ENCODE measurements at regions not wholly inside any gene's neighbourhood (a gene's known extent, or its start where the extent isn't known, plus 50 kb on each side); places are given as distances from the start of the nearest gene placed in this dataset.

DNA sequence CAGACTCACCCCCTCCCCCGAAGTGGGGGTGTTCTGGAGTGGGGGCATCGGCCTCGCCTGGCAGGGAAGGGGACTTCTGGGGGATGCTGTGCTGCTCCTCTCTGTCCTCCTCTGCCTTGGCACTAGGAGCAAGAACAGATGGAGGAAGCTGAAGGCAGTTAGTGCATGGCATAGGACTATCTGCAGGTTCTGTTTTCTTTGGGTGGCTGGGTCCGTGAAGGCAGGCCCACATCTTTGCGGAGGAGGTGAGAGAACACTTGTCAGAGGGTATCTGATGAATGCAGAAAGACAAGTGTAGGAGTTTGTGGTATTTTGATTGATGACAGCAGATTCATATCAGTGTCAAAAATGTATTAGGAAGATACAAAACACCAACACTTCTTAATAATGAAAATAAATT lies 411.4 kb downstream of the TSN start:
- H3K27ac Mint-ChIP-seq: no peak overlapping the region
- no peaks in the 10 kb centered on the region for H3K27me3 Mint-ChIP-seq
- ATAC-seq: no peak
- H3K36me3 Mint-ChIP-seq: no peaks in the 10 kb centered on the region
- H3K9me3 Mint-ChIP-seq: no peaks in the 10 kb centered on the region
- no peaks in the 10 kb centered on the region for H3K4me1 Mint-ChIP-seq
- H3K4me3 Mint-ChIP-seq: no peak overlapping the region

DNA sequence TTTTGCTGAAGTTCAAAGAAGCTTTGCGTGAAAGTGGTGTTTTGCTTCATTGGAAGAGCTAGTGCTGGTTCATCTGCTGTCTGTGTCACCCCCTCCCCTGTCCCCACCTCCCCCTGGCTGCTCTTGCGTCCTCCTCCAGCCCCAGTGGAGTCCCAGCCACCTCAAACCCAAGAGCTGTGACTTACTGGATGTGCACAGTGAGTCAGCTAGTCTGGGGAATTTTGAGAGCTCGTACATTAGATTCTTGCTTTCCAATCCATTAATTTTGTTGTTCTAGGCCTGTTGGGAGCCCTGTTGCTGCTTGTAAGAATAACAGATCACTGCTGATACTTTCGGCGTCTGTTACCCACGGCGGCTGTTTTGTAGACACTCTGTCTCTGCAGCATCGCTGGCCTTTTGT lies 412.1 kb downstream of the TSN start:
- Mint-ChIP-seq H3K4me3 (no peak overlapping the region), H3K4me1 (no peaks in the 10 kb centered on the region), H3K36me3 (no peaks in the 10 kb centered on the region), H3K27me3 (no peaks in the 10 kb centered on the region), H3K9me3 (no peaks in the 10 kb centered on the region), H3K27ac (no peak overlapping the region)
- no peak for ATAC-seq

DNA sequence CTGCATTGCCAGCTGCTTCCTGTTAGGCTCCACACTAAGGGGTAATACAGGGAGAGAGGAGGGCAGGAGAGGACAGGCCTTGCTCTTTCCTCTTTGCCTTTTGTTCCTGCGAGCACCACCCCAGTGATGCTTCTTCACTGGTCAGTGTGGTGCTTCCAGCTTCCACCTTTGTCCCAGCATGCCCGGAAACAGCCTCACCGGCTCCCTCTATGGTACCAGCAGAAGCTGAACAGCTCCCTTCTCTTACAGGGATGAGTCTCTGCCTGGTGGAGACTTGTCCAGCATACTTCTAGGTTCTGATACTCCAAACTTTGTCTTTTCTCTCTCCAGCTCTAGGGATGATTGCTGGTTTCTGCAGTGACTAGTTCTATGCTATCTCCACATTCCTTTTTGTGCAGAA lies 413.3 kb downstream of the TSN start:
- Mint-ChIP-seq H3K9me3 (no peaks in the 10 kb centered on the region), H3K4me1 (no peaks in the 10 kb centered on the region), H3K27ac (no peak overlapping the region), H3K27me3 (no peaks in the 10 kb centered on the region), H3K36me3 (no peaks in the 10 kb centered on the region), H3K4me3 (no peak overlapping the region)
- no peak for ATAC-seq

DNA sequence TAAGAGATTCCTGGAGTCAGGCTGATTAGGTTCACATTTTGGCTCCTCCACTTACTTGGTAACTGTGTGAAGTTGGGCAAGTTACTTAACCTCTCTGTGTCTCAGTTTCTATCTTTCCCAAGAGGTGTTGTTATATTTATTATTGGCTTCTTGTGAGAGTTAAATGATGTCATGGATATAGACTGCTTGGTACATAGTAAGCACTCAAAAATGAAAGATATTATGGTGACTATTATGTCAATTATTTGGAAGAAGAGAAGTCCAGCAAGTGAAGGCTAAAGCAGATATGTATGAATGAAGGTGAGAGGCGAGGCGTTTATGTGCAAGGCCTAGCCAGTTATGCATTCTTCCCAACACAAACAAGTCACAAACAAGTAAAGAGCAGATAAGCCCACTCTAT lies 417.4 kb downstream of the TSN start:
- no peaks in the 10 kb centered on the region for H3K9me3 Mint-ChIP-seq
- H3K4me3 Mint-ChIP-seq: no peak overlapping the region
- H3K36me3 Mint-ChIP-seq: no peaks in the 10 kb centered on the region
- no peaks in the 10 kb centered on the region for H3K4me1 Mint-ChIP-seq
- no peak for ATAC-seq
- H3K27me3 Mint-ChIP-seq: no peaks in the 10 kb centered on the region
- H3K27ac Mint-ChIP-seq: no peak overlapping the region

DNA sequence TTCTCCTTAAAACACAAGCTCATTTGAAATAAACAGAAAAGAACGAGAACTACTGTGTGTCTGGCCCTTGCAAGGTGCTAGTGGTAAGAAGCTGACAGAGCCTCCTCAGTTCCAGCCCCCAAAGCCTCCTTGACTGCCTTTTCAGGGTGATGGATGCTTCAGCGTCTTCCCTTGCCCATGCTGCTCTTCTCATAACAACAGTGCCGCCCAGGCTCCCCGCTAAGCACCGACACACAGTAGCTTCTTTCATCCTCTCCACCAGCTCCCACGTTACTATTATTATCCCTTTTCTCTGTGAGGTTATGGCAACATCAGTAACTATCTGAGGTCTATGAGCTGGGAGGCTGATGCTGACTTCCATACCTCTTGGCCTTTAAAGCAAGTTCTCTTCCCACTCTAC lies 418.6 kb downstream of the TSN start:
- Mint-ChIP-seq H3K4me1 (no peaks in the 10 kb centered on the region), H3K27me3 (no peaks in the 10 kb centered on the region), H3K36me3 (no peaks in the 10 kb centered on the region), H3K9me3 (peaks cover 6% of the 10 kb centered on the region), H3K4me3 (no peak overlapping the region), H3K27ac (no peak overlapping the region)
- ATAC-seq: no peak

DNA sequence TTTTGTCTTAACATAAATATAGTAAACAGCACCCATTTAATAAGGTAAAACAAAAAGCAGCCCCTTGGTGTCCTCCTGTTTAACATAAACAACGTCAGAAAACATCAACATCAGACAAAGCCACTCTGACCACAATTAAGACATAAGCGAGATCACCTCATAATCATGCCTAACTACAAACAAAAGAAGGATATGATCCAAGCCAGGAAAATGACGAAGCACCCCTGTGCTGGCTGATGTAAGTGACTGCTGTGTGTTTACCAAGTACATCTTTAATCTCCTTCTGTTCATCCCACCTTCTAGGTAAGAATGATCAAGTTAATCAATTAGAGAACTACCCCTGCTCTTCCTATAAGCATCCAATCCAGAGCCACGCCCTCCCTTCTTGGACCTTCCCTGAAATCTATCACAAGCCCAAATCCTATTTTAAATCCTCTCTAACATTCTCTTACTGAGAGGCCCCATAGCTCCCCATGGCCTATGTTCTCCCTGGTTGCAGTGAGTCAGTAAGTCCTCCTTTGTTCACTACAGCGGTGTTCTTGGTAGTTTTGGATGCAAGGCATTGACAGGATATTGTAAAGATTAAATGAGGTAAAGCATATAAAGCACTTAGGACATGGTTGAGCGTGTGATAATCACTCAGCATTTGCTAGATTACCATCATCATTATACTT lies 424.2 kb downstream of the TSN start:
- no peak overlapping the region for H3K27ac Mint-ChIP-seq
- ATAC-seq: no peak
- no peaks in the 10 kb centered on the region for H3K4me1 Mint-ChIP-seq
- no peaks in the 10 kb centered on the region for H3K27me3 Mint-ChIP-seq
- H3K4me3 Mint-ChIP-seq: no peak overlapping the region
- peaks cover 6% of the 10 kb centered on the region for H3K9me3 Mint-ChIP-seq
- no peaks in the 10 kb centered on the region for H3K36me3 Mint-ChIP-seq

DNA sequence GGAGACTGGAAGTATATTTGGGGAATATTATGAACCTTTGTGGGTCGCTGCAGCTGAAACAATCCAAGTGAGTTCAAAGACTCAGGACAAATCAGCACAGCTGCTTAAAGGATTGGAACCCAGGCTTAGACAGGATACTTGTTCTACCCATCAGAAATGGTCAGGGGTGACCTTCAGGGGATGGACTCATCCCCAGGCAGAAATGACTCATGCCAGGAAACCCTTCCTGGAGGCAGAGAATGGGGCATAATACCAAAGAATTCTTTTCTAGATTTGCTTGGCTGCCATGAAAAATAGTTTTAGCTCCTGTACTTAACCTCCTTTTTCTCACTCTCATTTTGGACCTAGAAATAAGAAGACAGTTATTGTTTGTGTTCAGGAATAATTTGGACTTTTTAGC lies 425.5 kb downstream of the TSN start:
- Mint-ChIP-seq H3K9me3 (peaks cover 6% of the 10 kb centered on the region), H3K27me3 (no peaks in the 10 kb centered on the region), H3K36me3 (no peaks in the 10 kb centered on the region), H3K4me1 (no peaks in the 10 kb centered on the region), H3K27ac (no peak overlapping the region), H3K4me3 (no peak overlapping the region)
- ATAC-seq: no peak

DNA sequence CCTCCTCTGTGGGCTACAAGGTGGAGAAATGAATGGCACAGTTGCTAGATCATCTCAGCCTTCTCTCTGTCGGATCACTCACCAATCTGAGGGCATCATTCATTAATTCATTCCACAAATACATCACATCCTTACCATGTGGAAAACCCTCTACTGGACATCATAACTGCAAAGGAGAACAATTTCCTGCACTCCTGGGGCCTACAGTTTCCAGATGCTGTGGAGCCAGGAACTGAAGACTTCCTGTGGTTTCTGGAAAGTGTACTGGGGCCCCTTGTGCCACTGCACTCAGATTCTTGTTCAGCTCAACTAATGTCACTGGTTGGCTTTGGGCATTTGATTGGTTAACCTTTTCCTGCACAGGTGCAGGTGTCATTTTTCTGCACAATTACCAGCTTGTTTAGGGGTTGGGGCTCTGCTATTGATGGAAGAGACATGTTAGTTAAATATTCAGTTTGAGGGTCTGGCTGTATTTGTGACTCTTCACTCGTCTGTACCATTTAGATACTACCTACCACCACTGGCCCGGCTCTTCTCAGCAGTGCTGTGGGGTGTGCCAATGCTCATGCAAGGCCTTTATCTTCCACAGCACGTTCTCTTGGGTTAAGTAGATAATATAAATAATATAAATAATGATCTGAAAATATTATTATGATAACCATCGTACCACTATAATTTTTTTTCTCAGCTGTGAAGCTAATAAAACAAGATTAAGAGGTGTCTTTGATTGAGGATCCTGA lies 427.3 kb downstream of the TSN start:
- Mint-ChIP-seq H3K27ac (no peak overlapping the region), H3K4me1 (no peaks in the 10 kb centered on the region), H3K9me3 (peaks cover 6% of the 10 kb centered on the region), H3K4me3 (no peak overlapping the region), H3K36me3 (no peaks in the 10 kb centered on the region), H3K27me3 (peaks cover 9% of the 10 kb centered on the region)
- no peak for ATAC-seq

DNA sequence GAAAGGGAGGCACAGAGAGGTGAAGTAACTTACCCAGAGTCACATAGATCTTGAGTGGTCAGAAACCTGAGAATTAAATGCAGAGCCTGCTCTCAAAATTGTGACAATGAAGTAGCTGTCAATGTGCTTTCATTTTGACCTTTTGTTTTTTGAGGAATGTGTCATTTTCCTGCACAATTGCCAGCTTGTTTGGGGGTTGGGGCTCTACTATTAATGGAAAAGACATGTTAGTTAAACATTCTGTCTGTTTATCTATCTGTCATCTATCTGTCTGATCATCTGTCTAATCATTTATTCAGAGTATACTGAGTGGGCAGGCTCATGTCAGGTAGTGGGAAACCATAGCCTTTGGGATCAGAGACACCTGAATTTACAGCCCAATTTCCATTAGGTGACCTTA lies 428.4 kb downstream of the TSN start:
- no peak overlapping the region for H3K4me3 Mint-ChIP-seq
- no peak for ATAC-seq
- H3K4me1 Mint-ChIP-seq: no peaks in the 10 kb centered on the region

DNA sequence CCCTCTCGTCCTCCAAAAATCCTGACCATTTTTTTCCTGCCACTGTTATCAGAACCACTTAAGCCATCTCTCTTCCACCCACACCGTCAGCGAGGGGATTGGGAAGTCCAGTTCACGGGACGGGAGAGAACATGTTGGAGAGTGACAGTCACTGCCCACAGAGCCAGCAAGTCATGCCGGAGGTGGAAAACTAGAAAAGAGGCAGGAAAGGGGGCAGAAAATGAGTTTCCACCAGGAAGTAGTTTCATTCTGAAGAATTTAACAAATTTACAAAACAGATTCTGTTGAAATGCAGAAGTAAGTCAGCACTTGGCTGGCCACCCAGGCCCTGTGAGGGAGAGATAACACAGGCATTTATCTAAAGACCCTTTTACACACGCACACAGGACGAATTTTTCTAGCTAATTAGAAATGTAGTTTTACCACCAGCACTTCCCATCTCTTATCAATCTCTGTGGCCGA lies 431.3 kb downstream of the TSN start:
- Mint-ChIP-seq H3K27ac (no peak overlapping the region), H3K4me3 (no peak overlapping the region), H3K27me3 (peaks cover 9% of the 10 kb centered on the region), H3K36me3 (no peaks in the 10 kb centered on the region), H3K9me3 (no peaks in the 10 kb centered on the region), H3K4me1 (no peaks in the 10 kb centered on the region)
- ATAC-seq: no peak

More for the DNA sequence above, 428.4 kb downstream of the TSN start:
- Mint-ChIP-seq H3K27ac (no peak overlapping the region), H3K9me3 (peaks cover 2% of the 10 kb centered on the region), H3K27me3 (peaks cover 9% of the 10 kb centered on the region), H3K36me3 (no peaks in the 10 kb centered on the region)

DNA sequence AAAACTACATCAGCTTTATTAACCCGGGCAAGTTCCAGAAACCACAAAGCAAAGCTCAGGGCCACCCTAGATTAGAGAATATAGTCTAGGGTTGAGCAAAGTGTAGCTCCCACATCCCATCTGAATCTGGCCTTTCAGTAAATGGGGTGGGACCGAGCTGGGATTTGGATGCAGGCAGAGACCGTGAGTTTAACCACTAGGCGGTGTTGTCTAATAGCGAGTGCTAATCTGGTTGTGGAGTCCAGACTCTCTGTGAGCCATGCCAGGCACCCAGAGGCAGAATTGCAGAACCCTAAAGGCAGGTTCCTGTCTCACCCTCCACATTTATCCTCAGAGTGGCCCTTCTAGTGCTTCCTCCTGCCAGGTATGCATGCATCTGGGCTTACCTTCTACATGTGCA lies 435.9 kb downstream of the TSN start:
- Mint-ChIP-seq H3K27me3 (peaks cover 8% of the 10 kb centered on the region), H3K4me3 (no peak overlapping the region), H3K9me3 (no peaks in the 10 kb centered on the region), H3K4me1 (no peaks in the 10 kb centered on the region), H3K36me3 (no peaks in the 10 kb centered on the region), H3K27ac (no peak overlapping the region)
- ATAC-seq: no peak

DNA sequence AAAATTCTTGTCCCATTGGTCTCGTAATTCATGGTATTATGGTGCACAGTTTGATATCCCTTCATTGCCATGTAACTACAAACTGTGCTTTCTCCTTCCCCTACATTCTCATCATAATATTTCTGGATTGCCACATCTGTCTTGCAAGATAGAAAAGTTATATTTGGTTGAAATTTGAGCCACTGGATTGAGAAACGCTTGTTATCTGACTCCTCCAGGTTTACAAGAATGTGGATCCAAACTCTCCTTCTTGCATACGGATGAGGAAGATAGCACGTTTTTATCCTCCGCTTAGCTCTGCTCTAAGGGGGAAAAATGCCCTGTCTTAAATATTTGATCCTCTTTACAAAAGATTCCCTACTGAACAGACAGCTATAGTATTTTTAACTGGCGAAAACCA lies 438.2 kb downstream of the TSN start:
- no peaks in the 10 kb centered on the region for H3K4me1 Mint-ChIP-seq
- H3K9me3 Mint-ChIP-seq: peaks cover 3% of the 10 kb centered on the region
- no peak overlapping the region for H3K4me3 Mint-ChIP-seq
- no peaks in the 10 kb centered on the region for H3K27me3 Mint-ChIP-seq
- H3K36me3 Mint-ChIP-seq: no peaks in the 10 kb centered on the region
- H3K27ac Mint-ChIP-seq: no peak overlapping the region
- ATAC-seq: no peak

DNA sequence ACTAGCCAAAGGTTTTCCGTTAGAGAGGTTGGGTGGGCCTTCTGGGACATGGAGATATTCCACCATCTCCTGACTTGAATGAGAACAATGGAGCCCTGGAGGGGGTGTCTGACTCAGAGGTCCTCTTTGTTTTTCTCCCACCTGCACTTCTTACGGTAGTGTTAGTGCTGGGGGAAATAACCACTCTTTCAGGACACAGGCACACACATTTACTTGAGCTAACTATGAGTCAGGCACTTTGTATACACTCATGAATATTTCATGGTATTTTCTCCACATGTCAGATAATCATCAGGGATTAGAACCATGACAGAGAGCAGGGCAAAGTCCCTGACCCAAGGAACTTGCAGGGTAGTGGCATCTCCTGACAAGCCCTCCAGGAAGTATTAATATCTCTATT lies 439.1 kb downstream of the TSN start:
- H3K9me3 Mint-ChIP-seq: peaks cover 3% of the 10 kb centered on the region
- H3K4me3 Mint-ChIP-seq: no peak overlapping the region
- H3K27me3 Mint-ChIP-seq: no peaks in the 10 kb centered on the region
- no peaks in the 10 kb centered on the region for H3K36me3 Mint-ChIP-seq
- no peaks in the 10 kb centered on the region for H3K4me1 Mint-ChIP-seq
- ATAC-seq: no peak
- no peak overlapping the region for H3K27ac Mint-ChIP-seq

DNA sequence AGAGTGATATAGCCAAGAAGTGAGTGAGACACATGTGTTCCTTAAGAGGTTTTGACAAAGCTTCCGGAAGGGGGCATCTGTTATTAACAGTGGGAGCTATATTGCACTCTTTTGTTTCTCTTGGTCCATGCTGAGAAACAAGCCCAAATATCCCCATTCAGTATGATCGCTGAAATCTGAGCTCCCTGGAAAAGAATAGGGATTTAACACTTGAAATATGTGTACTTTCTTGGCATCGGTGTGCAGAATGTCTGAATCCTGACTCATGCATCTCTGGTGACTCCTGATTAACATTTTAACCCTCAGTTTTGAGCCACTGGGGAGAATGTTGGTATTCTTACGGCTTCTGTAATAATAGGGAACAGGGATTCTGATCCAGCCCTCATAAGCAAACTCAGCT lies 448.1 kb downstream of the TSN start:
- H3K4me3 Mint-ChIP-seq: no peak overlapping the region
- H3K4me1 Mint-ChIP-seq: no peaks in the 10 kb centered on the region
- ATAC-seq: no peak
- no peak overlapping the region for H3K27ac Mint-ChIP-seq
- no peaks in the 10 kb centered on the region for H3K36me3 Mint-ChIP-seq
- no peaks in the 10 kb centered on the region for H3K27me3 Mint-ChIP-seq
- no peaks in the 10 kb centered on the region for H3K9me3 Mint-ChIP-seq

DNA sequence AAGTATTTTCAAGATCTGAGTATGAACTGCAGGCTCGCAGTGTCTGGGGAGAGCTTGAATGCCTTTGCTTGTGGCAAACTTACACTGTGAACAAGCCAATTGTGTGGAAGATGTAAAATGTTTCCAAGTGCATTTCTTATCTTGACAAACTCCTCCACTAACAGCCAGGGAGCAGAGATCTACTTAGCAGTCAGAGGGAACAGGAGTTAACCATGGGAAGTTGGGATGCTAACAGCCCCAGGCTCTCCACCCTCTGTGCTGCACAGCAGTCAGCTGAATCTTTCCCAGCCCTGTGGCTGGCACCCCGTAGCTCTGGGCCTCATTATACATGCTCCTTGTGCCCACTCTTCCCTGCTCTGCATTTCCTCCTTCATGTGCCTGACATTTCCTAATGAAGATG lies 450.2 kb downstream of the TSN start:
- H3K27me3 Mint-ChIP-seq: no peaks in the 10 kb centered on the region
- H3K4me1 Mint-ChIP-seq: no peaks in the 10 kb centered on the region
- no peaks in the 10 kb centered on the region for H3K36me3 Mint-ChIP-seq
- H3K9me3 Mint-ChIP-seq: no peaks in the 10 kb centered on the region
- ATAC-seq: no peak
- no peak overlapping the region for H3K27ac Mint-ChIP-seq
- H3K4me3 Mint-ChIP-seq: no peak overlapping the region

DNA sequence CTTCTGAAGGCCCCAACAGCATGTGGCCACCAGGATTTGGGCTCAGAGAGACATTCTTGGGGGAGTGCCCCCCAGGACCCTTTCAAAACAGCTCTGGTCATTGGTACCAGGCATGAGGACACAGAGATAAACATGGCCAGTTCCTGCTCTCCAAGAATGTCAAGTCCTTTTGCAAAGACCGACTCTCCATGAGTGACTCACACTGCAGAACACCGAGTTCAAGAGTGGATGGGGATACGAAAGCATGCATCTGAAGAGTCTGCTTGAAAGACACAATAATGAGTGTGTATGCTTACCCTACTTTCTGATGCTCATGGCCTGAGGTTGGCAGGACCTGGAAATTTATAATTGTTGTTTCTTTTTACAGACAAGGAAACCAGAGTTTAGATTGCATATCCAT lies 450.6 kb downstream of the TSN start:
- no peaks in the 10 kb centered on the region for H3K4me1 Mint-ChIP-seq
- no peaks in the 10 kb centered on the region for H3K27me3 Mint-ChIP-seq
- no peaks in the 10 kb centered on the region for H3K36me3 Mint-ChIP-seq
- H3K4me3 Mint-ChIP-seq: no peak overlapping the region
- no peak overlapping the region for H3K27ac Mint-ChIP-seq
- no peak for ATAC-seq
- H3K9me3 Mint-ChIP-seq: no peaks in the 10 kb centered on the region

Data from stimulated activated memory B cell treated with anti-CD40 and anti-IgM and Interleukin-4, amounts not matched to agents 10 μg/mL and 1 μg/mL and 100 μg/mL, for 72 hours (primary cell).